Activated naive CD4-positive, alpha-beta T cell treated with anti-CD3 and anti-CD28 coated beads, Interleukin-2, amount 10 ng/mL, durations not matched to agents 7 days and 5 days (primary cell): ENCODE measurements at regions not wholly inside any gene's neighbourhood (a gene's known extent, or its start where the extent isn't known, plus 50 kb on each side); places are given as distances from the start of the nearest gene placed in this dataset.
"Not testable (repeated sequence)": the region's sequence is repeated elsewhere in the genome, so short reads cannot be mapped to it uniquely, and the experiment has no call there.

ENCODE experiments used
- CTCF ChIA-PET: fragments of 350-600 bp; sonication (Branson Sonifier 250); formaldehyde crosslinking; loops from one replicate; lab custom pipeline; 2021; ENCODE audit warnings: antibody characterized with exemption; lab: Charles Lee
- DNase-seq: peaks from one replicate; pipeline ENCODE4 v3.0.0-alpha.2; 2020
- H3K27ac Mint-ChIP-seq: one replicate; pipeline ENCODE4 v1.8.0; 2021; ENCODE audit warnings: mild to moderate bottlenecking, moderate library complexity, mixed read lengths
- H3K27me3 Mint-ChIP-seq: one replicate; pipeline ENCODE4 v1.8.0; 2021; ENCODE audit warnings: mild to moderate bottlenecking, mixed read lengths
- H3K36me3 Mint-ChIP-seq: one replicate; pipeline ENCODE4 v1.8.0; 2021; ENCODE audit warnings: mixed read lengths
- H3K4me1 Mint-ChIP-seq: one replicate; pipeline ENCODE4 v1.8.0; 2021; ENCODE audit warnings: mixed read lengths
- H3K4me3 Mint-ChIP-seq: one replicate; pipeline ENCODE4 v1.8.0; 2021; ENCODE audit warnings: mild to moderate bottlenecking, moderate library complexity, mixed read lengths
- H3K9me3 Mint-ChIP-seq: one replicate; pipeline ENCODE4 v1.8.0; 2021; ENCODE audit warnings: mixed read lengths

- no peaks in the 10 kb centered on the region for H3K36me3 Mint-ChIP-seq
- no peaks in the 10 kb centered on the region for H3K27me3 Mint-ChIP-seq
- CTCF ChIA-PET = interaction anchor here (0.5 kb wide), 1 partner anchor 43 kb away, joined by 3 read pairs; no protein-coding TSS in a partner anchor
- no peak overlapping the region for H3K4me3 Mint-ChIP-seq
- H3K27ac Mint-ChIP-seq = no peak overlapping the region
- H3K9me3 Mint-ChIP-seq = no peaks in the 10 kb centered on the region
- H3K4me1 Mint-ChIP-seq = no peaks in the 10 kb centered on the region
- no peak for DNase-seq
These were observed 175.5 kb upstream of the PTBP2 start for GRCh38 chr1:96545935-96546656.

- H3K27ac Mint-ChIP-seq = no peak overlapping the region
- H3K4me3 Mint-ChIP-seq = no peak overlapping the region
- H3K27me3 Mint-ChIP-seq = no peaks in the 10 kb centered on the region
These were observed 171.5 kb upstream of the PTBP2 start for GRCh38 chr1:96550061-96550460.

GRCh38 chr1:96552451-96552850 lies 169.1 kb upstream of the PTBP2 start:
- Mint-ChIP-seq H3K27ac (no peak overlapping the region), H3K36me3 (no peaks in the 10 kb centered on the region), H3K9me3 (no peaks in the 10 kb centered on the region), H3K4me1 (no peaks in the 10 kb centered on the region), H3K27me3 (no peaks in the 10 kb centered on the region), H3K4me3 (no peak overlapping the region)
- CTCF ChIA-PET = no interaction called here
- DNase-seq = no peak

More at GRCh38 chr1:96550061-96550460, 171.5 kb upstream of the PTBP2 start:
- H3K4me1 Mint-ChIP-seq = no peaks in the 10 kb centered on the region
- H3K36me3 Mint-ChIP-seq = no peaks in the 10 kb centered on the region
- DNase-seq = no peak
- CTCF ChIA-PET = no interaction called here
- no peaks in the 10 kb centered on the region for H3K9me3 Mint-ChIP-seq

GRCh38 chr1:96553811-96554210 lies 167.8 kb upstream of the PTBP2 start:
- DNase-seq = no peak
- Mint-ChIP-seq H3K9me3 (no peaks in the 10 kb centered on the region), H3K27ac (no peak overlapping the region), H3K27me3 (no peaks in the 10 kb centered on the region), H3K4me3 (no peak overlapping the region), H3K4me1 (no peaks in the 10 kb centered on the region), H3K36me3 (no peaks in the 10 kb centered on the region)
- CTCF ChIA-PET = no interaction called here

GRCh38 chr1:96554364-96554763 lies 167.2 kb upstream of the PTBP2 start:
- no peaks in the 10 kb centered on the region for H3K4me1 Mint-ChIP-seq
- H3K9me3 Mint-ChIP-seq = no peaks in the 10 kb centered on the region
- H3K27me3 Mint-ChIP-seq = no peaks in the 10 kb centered on the region
- no peak overlapping the region for H3K27ac Mint-ChIP-seq
- DNase-seq = no peak
- CTCF ChIA-PET = no interaction called here
- H3K4me3 Mint-ChIP-seq = no peak overlapping the region
- H3K36me3 Mint-ChIP-seq = no peaks in the 10 kb centered on the region

- CTCF ChIA-PET = no interaction called here
- Mint-ChIP-seq H3K4me3 (no peak overlapping the region), H3K27ac (no peak overlapping the region), H3K9me3 (no peaks in the 10 kb centered on the region), H3K27me3 (no peaks in the 10 kb centered on the region), H3K36me3 (no peaks in the 10 kb centered on the region), H3K4me1 (no peaks in the 10 kb centered on the region)
- DNase-seq = no peak
These were observed 164.2 kb upstream of the PTBP2 start for GRCh38 chr1:96557336-96557735.

- H3K36me3 Mint-ChIP-seq = no peaks in the 10 kb centered on the region
- CTCF ChIA-PET = no interaction called here
- no peaks in the 10 kb centered on the region for H3K9me3 Mint-ChIP-seq
- H3K4me1 Mint-ChIP-seq = no peaks in the 10 kb centered on the region
- DNase-seq = no peak
- H3K27me3 Mint-ChIP-seq = no peaks in the 10 kb centered on the region
- H3K27ac Mint-ChIP-seq = no peak overlapping the region
- no peak overlapping the region for H3K4me3 Mint-ChIP-seq
These were observed 162.9 kb upstream of the PTBP2 start for GRCh38 chr1:96558635-96559034.

GRCh38 chr1:96559181-96559580 lies 162.4 kb upstream of the PTBP2 start:
- Mint-ChIP-seq H3K27me3 (no peaks in the 10 kb centered on the region), H3K36me3 (no peaks in the 10 kb centered on the region), H3K27ac (no peak overlapping the region), H3K4me1 (no peaks in the 10 kb centered on the region), H3K9me3 (no peaks in the 10 kb centered on the region), H3K4me3 (no peak overlapping the region)
- CTCF ChIA-PET = no interaction called here
- DNase-seq = no peak

GRCh38 chr1:96559707-96560596 lies 161.6 kb upstream of the PTBP2 start:
- Mint-ChIP-seq H3K4me1 (no peaks in the 10 kb centered on the region), H3K27ac (no peak overlapping the region), H3K36me3 (no peaks in the 10 kb centered on the region), H3K9me3 (no peaks in the 10 kb centered on the region), H3K4me3 (no peak overlapping the region), H3K27me3 (no peaks in the 10 kb centered on the region)
- DNase-seq = no peak
- CTCF ChIA-PET = no interaction called here

GRCh38 chr1:96562094-96562493 lies 159.5 kb upstream of the PTBP2 start:
- CTCF ChIA-PET = no interaction called here
- H3K27me3 Mint-ChIP-seq = no peaks in the 10 kb centered on the region
- H3K4me3 Mint-ChIP-seq = no peak overlapping the region
- no peak overlapping the region for H3K27ac Mint-ChIP-seq
- H3K9me3 Mint-ChIP-seq = no peaks in the 10 kb centered on the region
- H3K4me1 Mint-ChIP-seq = no peaks in the 10 kb centered on the region
- no peak for DNase-seq
- no peaks in the 10 kb centered on the region for H3K36me3 Mint-ChIP-seq

GRCh38 chr1:96564401-96564800 lies 157.2 kb upstream of the PTBP2 start:
- H3K27ac Mint-ChIP-seq, H3K4me3 Mint-ChIP-seq, H3K27me3 Mint-ChIP-seq, H3K4me1 Mint-ChIP-seq, CTCF ChIA-PET, DNase-seq, H3K36me3 Mint-ChIP-seq, H3K9me3 Mint-ChIP-seq: not testable (repeated sequence)

- CTCF ChIA-PET = no interaction called here
- Mint-ChIP-seq H3K36me3 (no peaks in the 10 kb centered on the region), H3K9me3 (no peaks in the 10 kb centered on the region), H3K4me3 (no peak overlapping the region), H3K27me3 (no peaks in the 10 kb centered on the region), H3K4me1 (no peaks in the 10 kb centered on the region), H3K27ac (no peak overlapping the region)
- no peak for DNase-seq
These were observed 156.0 kb upstream of the PTBP2 start for GRCh38 chr1:96565546-96565945.

GRCh38 chr1:96568639-96569038 lies 152.9 kb upstream of the PTBP2 start:
- DNase-seq = no peak
- Mint-ChIP-seq H3K27ac (no peak overlapping the region), H3K4me3 (no peak overlapping the region), H3K36me3 (no peaks in the 10 kb centered on the region), H3K9me3 (no peaks in the 10 kb centered on the region), H3K4me1 (no peaks in the 10 kb centered on the region), H3K27me3 (no peaks in the 10 kb centered on the region)
- CTCF ChIA-PET = no interaction called here

- CTCF ChIA-PET = no interaction called here
- no peak overlapping the region for H3K27ac Mint-ChIP-seq
- no peaks in the 10 kb centered on the region for H3K36me3 Mint-ChIP-seq
- no peaks in the 10 kb centered on the region for H3K4me1 Mint-ChIP-seq
- H3K27me3 Mint-ChIP-seq = no peaks in the 10 kb centered on the region
- H3K4me3 Mint-ChIP-seq = no peak overlapping the region
- H3K9me3 Mint-ChIP-seq = no peaks in the 10 kb centered on the region
- DNase-seq = no peak
These were observed 152.3 kb upstream of the PTBP2 start for GRCh38 chr1:96569288-96569687.

- Mint-ChIP-seq H3K4me1 (no peaks in the 10 kb centered on the region), H3K9me3 (no peaks in the 10 kb centered on the region), H3K27ac (no peak overlapping the region), H3K27me3 (no peaks in the 10 kb centered on the region), H3K4me3 (no peak overlapping the region), H3K36me3 (no peaks in the 10 kb centered on the region)
- CTCF ChIA-PET = no interaction called here
- DNase-seq = no peak
These were observed 141.9 kb upstream of the PTBP2 start for GRCh38 chr1:96579636-96580035.
